HG03066 (cell line): ENCODE measurements at regions not wholly inside any gene's neighbourhood (a gene's known extent, or its start where the extent isn't known, plus 50 kb on each side); places are given as distances from the start of the nearest gene placed in this dataset.

Experiments used
- ATAC-seq: cut with Tn5 transposase; IDR thresholded peaks from one replicate; pipeline ENCODE4 v1.9.1; 2021; ENCODE audit warnings: low read depth; ENCODE audit not compliant: unreplicated experiment

DNA sequence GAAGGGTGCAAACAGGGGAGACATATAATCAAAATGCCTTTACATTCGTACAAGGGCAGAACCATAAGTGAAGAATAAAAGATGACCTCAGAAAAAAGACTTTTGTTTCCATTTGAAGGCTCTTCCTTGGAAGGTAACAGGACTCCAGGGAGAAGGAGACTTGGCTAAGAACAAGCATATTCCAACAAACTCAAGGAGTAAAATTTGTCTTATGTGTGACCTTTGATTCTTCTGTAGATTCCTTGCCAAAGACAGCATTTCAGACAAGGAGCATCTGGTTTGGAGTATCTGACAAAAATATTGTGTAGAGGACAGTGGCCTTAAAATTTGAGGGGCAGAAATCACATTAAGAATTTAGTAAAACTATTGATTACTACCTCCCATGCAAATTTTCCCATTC is 991.9 kb downstream of the FLRT2 start:
- ATAC-seq = no peak

DNA sequence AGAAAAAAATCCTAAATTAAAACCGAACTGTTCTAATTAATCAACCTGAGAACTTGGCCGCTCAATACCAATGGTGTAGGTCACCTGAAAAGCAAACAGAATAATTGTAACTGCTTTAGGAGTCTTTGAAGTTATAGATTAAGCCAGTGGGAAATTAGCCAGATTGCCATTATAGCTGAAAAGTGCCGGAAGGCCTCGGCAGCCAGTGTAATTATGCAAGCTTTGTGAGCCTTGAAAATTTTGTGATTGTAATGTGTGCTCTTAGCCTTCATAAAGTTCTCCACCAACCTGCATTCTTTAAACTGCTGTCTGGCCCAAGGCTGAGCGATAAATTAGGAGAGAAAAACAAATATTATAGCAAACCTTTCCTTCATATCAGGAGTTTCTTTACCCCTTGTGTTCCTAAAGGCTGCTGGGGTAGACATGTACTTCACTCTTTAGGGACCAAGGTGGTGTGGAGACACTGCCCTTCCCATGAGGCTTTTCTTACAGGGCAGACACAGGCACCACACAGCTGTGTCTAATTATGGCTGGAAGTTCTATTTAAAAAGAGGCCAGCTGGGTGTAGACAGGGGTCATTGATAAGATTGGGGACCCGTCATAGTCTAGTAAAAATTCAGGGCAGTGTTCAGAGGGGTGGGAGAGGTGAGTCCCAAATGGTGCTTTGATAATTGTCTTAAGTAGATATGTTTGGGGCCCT is 991.2 kb downstream of the FLRT2 start:
- no peak for ATAC-seq

DNA sequence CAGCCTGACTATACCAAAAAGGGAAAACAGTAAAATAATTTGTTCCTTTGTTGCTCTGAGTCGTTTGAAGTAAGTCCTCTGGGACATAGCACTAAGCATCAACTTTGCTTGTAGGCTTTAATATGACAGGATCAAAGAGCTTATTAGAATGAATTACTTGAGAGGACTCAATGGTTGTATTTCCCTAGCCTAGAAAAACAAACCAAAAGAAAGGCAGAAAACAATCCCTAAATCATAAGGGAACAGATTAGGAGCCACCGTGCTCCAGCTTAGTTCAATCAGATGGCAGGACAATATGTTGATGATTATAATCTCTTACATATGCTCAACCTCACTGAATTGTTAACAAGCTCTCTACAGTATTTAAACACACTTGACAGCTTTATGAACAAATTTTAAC is 988.4 kb downstream of the FLRT2 start:
- ATAC-seq = no peak

DNA sequence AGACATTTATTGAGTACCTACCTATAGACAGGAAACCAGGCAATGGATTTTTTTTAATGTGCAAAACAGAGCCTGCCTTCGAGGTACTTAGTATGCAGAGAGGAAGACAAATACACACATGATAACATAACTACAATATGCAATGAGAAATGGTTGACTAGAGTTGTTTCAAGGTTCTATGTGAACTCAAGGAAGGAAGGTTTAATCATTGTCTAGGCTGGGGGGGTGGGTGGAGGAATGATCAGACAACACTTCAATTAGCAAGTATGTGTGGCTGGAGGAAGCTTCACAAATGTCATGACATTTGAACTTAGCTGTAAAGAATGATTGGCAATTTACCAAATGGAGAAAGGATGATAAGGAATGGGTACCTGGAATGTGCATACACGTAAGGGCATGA is 985.3 kb downstream of the FLRT2 start:
- no peak for ATAC-seq

DNA sequence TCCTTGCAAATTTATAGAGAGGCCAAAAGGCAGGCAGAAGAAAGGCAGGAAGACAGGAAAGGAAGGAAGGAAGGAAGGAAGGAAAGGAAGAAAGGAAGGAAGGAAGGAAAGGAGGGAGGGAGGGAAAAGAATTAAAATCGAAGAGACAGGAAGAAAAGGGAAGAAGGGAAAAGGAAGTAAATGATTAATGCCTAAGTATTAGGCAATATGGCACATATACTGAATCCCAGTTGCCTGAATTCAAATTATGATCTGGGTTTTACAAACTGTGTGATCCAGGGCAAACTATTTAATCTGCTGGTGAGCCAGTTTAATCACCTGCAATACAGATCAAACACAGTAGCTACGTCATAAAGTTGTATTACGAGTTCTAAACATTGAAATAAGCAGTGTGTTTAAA is 983.6 kb downstream of the FLRT2 start:
- no peak for ATAC-seq

DNA sequence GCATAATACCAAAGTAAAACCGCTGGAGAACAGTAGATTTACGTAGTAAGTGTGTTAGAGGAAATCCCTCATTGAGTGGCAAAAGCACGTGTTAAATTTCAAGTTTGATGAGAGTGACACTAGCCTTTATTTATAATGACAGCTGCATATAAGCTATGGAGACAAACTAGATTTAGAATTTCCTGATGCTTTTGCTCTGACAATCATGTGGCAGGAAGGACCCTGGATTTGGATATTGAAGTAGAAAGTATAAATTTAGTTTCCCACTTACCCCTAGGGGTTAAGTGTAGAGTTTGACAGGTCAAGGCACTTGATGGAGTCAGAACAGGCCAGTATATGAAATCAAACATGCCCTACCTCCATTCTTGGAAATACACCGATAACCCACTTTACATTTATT is 983.1 kb downstream of the FLRT2 start:
- no peak for ATAC-seq

DNA sequence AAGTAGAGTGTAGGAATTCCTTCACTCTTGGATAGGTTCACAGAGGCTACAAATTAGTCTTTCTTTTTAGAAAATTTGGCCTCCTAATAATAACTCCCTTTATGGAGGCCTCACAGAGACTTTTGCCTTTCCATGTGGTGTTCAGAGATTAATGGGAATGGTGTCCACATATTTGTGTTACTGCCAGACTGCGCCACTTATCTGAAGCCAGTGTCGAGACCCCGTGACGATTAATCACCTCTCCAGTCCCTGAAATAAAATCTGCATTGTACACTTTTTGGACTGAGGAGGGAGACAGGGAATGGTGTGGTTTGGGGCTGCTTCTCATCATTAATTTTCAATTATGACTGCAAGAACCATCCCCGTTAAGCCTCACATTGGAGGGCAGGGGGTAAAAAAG is 980.5 kb downstream of the FLRT2 start:
- no peak for ATAC-seq

DNA sequence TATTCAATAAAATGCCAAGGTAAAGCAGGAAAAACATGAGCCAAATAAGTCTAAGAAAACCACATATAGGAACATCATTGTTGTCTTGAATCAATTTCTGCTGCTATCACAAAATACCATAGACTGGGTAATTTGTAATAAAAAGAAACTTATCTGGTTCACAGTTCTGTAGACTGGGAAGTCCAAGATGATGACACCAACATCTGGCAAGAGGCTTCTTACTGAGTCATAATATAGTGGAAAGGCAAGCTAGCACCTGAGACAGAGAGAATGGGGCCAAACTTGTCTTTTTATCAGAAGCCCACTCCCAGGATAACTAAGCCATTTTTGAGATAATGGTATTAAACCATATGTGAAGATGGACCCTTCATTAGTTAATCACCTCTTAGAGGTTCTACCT is 975.9 kb downstream of the FLRT2 start:
- no peak for ATAC-seq

- no peak for ATAC-seq
Measured at GRCh38 chr14:86501611-86502010, 971.7 kb downstream of the FLRT2 start.

DNA sequence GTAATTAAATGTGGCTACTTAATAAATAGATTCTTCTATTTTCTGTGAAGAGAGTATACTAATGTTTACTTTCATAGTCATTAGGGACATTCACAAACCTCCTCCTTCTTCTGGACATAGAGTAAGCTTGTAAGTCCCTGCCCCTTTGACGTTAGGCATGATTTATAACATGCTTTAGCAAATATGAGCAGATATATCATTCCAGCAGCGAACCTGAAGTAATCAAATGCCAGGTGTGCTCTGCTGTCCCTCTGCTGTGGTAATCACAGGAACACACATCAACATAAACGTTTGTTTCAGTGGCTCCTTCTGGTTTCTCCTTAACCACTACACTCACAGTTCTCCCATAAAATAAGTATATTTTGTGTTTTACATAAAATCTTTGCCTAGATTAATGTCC is 961.8 kb downstream of the FLRT2 start:
- ATAC-seq = no peak

DNA sequence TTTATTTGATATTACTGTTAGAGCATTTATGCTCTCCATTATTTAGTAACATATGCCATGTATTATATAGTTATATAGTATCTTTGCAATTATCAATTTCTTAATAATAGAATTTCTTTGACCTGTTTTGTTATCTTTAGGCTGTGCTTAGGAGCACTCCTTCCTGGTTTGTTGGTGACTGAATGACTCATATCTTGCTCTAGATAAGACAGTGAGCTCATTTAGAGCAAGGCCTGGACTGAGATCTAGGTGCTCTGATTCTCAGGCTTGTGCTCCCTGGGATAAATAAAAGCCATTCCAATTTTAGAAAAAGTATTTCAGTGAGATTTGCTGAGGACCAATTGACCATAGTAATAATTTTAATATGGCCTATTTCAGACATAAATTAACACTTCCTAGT is 951.2 kb downstream of the FLRT2 start:
- ATAC-seq = no peak

DNA sequence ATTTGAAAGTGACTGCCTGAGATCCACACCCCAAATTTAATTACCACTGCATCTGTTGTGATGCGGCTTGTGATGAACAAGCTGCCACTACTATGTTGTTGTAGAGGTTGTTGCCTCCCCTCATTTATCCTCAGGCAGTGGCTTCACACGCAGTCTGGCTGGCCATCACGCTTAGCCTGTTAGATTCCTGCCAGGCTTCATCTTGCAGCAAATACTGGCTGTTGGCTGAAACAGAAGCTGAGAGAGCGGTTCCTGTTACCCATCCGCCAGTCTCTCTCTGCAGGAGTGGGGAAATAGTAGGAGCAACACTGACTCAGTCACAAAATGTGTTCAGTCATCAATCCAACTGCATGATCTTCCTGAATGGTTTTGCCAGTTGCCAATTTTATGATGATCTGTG is 934.4 kb downstream of the FLRT2 start:
- no peak for ATAC-seq

- ATAC-seq = no peak
Measured at GRCh38 chr14:86462193-86462753, 932.3 kb downstream of the FLRT2 start.

DNA sequence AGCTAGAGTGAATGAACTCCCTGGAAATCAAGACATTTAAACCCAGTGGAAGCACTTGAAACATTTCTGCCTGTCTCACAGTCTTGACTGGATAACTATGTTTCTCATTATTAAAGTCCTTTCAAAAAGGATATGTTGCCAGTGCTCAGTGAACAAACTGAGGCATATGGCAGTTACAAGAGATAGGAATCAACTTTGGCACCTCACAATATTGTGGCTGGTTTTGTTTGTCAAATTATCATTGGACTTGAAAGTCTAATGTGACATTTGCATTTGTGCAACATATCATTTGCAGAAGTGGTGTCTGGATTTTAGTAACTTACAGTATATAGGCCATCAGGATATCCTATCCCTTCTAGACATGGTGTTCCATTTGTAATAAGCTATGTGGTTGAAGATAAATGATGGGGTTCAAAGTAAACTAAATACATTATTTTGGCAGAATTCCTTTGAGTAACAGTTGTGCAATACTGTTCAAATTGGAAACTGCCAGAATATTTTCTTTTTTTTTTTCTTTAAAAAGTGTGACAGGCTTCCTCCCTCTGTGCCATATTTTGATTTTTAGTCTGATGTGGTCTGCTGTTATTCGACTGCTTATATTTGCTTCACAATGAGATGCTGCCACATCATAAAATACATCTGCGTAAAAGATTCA is 927.7 kb downstream of the FLRT2 start:
- no peak for ATAC-seq

DNA sequence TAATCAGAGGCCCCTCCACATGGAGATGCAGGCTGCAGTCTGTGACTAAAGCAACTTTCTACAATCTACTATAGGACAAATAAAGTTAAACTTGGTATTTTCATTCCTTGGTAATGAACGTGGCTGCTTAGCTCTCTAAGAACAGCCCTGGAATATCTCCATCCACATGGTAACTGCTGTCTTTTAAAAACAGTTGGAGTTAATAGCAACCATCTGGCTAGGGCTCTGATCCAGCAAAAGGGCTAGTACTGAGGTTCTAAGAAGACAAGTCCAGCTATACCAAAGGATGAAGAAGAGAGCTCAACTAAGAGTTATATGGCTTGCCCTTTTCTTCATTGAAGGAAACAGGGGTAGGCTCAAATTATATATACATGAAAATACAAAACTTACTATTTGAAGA is 920.1 kb downstream of the FLRT2 start:
- no peak for ATAC-seq

DNA sequence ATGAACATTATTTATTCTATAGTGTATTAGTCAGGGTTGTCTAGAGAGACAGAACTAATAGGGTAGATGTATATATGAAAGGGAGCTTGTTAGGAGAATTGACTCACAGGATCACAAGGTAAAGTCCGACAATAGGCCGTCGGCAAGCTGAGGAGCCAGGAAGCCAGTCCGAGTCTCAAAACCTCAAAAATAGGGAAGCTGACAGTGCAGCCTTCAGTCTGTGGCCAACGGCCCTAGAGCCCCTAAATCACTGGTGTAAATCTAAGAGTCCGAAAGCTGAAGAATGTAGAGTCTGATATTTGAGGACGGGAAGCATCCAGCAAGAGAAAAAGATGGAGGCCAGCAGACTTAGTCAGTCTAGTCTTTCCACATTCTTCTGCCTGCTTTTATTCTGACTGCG is 912.2 kb downstream of the FLRT2 start:
- ATAC-seq = no peak

DNA sequence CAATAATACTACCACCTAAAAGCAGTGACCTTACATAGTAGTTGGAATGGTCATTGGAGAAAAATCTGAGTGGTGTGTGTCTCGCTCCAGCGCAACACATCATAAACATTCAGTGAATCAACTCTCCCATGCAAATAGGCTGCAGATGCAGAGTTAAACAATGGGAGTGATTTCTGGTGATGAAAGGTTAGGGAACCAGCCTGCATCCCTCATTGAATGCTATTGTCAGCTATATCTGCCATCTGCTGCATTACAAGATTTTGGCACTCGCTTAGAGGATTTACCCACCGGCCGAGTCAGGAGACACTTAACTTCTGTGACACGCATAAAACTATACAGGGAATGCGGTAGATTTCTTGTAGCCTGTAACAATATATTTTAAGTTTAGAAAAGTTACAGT is 900.9 kb downstream of the FLRT2 start:
- ATAC-seq = no peak

GRCh38 chr14:86423214-86423613 is 893.3 kb downstream of the FLRT2 start:
- no peak for ATAC-seq

DNA sequence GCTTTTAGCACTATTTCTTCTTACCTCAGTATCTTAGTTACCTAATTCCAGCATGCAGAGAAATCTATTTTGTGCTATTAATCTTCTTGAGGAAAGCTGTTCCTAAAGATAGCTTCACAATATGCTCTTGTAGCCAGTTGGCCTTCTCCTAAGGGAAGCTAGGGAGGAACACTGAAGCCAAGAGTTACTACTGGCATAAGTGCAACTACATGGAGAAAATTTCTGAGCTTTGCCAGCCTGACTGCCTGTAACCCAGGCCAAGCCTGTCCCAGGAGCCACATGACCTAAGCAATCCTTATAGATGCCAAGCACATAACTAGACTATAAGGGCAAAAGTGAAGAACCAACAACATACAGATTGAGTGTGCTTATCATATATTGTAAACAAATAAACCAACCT is 890.2 kb downstream of the FLRT2 start:
- ATAC-seq = no peak

DNA sequence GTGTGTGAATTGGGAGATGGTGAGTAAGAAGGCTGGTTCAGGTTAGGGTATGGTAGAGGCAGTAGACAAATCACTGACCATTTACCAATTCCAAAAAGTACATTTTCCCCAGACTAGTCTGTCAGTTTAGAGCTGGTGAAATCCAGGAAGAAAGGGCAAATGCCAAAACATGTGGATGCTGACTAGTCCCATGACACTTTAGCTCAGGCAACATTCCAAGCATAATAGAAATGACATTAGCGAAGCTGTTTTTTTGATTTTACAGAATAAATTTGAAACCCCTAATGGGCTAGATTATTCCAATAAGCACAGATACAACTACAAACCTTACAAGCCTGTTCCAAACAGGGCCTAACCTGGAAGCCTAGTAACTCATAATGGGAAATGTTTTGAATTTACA is 884.2 kb downstream of the FLRT2 start:
- no peak for ATAC-seq

GRCh38 chr14:86404989-86405649 is 875.2 kb downstream of the FLRT2 start:
- no peak for ATAC-seq

- no peak for ATAC-seq
Measured at GRCh38 chr14:86404425-86404824, 874.5 kb downstream of the FLRT2 start.
